B cell (primary cell): ENCODE measurements at regions not wholly inside any gene's neighbourhood (a gene's known extent, or its start where the extent isn't known, plus 50 kb on each side); places are given as distances from the start of the nearest gene placed in this dataset.

Experiments
- CTCF ChIP-seq: fragments of 200-600 bp; IDR thresholded peaks from one replicate; pipeline ENCODE4 v1.8.0; 2022; ENCODE audit warnings: antibody characterized with exemption, mild to moderate bottlenecking
- EZH2 ChIP-seq: IDR thresholded peaks from 2 replicates; pipeline ENCODE4 v1.6.1; 2012; ENCODE audit warnings: borderline replicate concordance, low read depth, mild to moderate bottlenecking, moderate library complexity, low read length; ENCODE audit not compliant: insufficient read depth, poor library complexity, severe bottlenecking

- TF ChIP-seq CTCF (no peak), EZH2 (no peak)
Observed at GRCh38 chr6:167578371-167578901, 248.3 kb upstream of the AFDN start.
